ENCODE measurements at regions not wholly inside any gene's neighbourhood (a gene's known extent, or its start where the extent isn't known, plus 50 kb on each side); places are given as distances from the start of the nearest gene placed in this dataset.

- TF ChIP-seq, protein P1, sequence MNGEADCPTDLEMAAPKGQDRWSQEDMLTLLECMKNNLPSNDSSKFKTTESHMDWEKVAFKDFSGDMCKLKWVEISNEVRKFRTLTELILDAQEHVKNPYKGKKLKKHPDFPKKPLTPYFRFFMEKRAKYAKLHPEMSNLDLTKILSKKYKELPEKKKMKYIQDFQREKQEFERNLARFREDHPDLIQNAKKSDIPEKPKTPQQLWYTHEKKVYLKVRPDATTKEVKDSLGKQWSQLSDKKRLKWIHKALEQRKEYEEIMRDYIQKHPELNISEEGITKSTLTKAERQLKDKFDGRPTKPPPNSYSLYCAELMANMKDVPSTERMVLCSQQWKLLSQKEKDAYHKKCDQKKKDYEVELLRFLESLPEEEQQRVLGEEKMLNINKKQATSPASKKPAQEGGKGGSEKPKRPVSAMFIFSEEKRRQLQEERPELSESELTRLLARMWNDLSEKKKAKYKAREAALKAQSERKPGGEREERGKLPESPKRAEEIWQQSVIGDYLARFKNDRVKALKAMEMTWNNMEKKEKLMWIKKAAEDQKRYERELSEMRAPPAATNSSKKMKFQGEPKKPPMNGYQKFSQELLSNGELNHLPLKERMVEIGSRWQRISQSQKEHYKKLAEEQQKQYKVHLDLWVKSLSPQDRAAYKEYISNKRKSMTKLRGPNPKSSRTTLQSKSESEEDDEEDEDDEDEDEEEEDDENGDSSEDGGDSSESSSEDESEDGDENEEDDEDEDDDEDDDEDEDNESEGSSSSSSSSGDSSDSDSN (CRISPR knock-in tag; IDR thresholded peaks at IDR 0.05): no peak
- no peak for TF ChIP-seq MEIS2 (CRISPR knock-in tag; IDR thresholded peaks at IDR 0.05)
- TF ChIP-seq ZNF780A (CRISPR knock-in tag; IDR thresholded peaks at IDR 0.05): no peak
- no peak for TF ChIP-seq CTCF (CRISPR knock-in tag; IDR thresholded peaks at IDR 0.05)
- TF ChIP-seq ZBTB8A (CRISPR knock-in tag; IDR thresholded peaks at IDR 0.05; ENCODE audit: borderline replicate concordance, low read depth): no peak
- no peak for TF ChIP-seq ZNF17 (CRISPR knock-in tag; IDR thresholded peaks at IDR 0.05)
- TF ChIP-seq NR2C2 (CRISPR knock-in tag; IDR thresholded peaks at IDR 0.05; ENCODE audit: borderline replicate concordance): no peak
- no peak for TF ChIP-seq PCBP2 (optimal IDR thresholded peaks at IDR 0.05; ENCODE audit: low read depth, low read length, poor library complexity, severe bottlenecking)
- no peak for TF ChIP-seq EZH2 (conservative IDR thresholded peaks at IDR 0.05; ENCODE audit: low read depth, low read length)
- no peak for TF ChIP-seq FIP1L1 (IDR thresholded peaks at IDR 0.05; ENCODE audit: borderline replicate concordance, insufficient read depth, low read depth, low read length)
- TF ChIP-seq, protein P2, sequence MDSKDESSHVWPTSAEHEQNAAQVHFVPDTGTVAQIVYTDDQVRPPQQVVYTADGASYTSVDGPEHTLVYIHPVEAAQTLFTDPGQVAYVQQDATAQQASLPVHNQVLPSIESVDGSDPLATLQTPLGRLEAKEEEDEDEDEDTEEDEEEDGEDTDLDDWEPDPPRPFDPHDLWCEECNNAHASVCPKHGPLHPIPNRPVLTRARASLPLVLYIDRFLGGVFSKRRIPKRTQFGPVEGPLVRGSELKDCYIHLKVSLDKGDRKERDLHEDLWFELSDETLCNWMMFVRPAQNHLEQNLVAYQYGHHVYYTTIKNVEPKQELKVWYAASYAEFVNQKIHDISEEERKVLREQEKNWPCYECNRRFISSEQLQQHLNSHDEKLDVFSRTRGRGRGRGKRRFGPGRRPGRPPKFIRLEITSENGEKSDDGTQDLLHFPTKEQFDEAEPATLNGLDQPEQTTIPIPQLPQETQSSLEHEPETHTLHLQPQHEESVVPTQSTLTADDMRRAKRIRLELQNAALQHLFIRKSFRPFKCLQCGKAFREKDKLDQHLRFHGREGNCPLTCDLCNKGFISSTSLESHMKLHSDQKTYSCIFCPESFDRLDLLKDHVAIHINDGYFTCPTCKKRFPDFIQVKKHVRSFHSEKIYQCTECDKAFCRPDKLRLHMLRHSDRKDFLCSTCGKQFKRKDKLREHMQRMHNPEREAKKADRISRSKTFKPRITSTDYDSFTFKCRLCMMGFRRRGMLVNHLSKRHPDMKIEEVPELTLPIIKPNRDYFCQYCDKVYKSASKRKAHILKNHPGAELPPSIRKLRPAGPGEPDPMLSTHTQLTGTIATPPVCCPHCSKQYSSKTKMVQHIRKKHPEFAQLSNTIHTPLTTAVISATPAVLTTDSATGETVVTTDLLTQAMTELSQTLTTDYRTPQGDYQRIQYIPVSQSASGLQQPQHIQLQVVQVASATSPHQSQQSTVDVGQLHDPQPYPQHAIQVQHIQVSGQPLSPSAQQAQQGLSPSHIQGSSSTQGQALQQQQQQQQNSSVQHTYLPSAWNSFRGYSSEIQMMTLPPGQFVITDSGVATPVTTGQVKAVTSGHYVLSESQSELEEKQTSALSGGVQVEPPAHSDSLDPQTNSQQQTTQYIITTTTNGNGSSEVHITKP (CRISPR knock-in tag; IDR thresholded peaks at IDR 0.05; ENCODE audit: low read depth): no peak
These were observed 688.2 kb upstream of the KIF2B start for GRCh38 chr17:53134548-53134947.

All from HepG2 (cell line).